Mucosa of rectum (tissue), 2 donors: ENCODE measurements at regions not wholly inside any gene's neighbourhood (a gene's known extent, or its start where the extent isn't known, plus 50 kb on each side); places are given as distances from the start of the nearest gene placed in this dataset.
"Not testable (repeated sequence)": the region's sequence is repeated elsewhere in the genome, so short reads cannot be mapped to it uniquely, and the experiment has no call there.

Source experiments
- H3K27ac ChIP-seq, 2 donors: one replicate each; pipeline ENCODE4 v1.7.0; 2013; ENCODE audit warnings: inconsistent platforms in 2 of 2, low read depth in 2 of 2, low read length in 2 of 2
- H3K27me3 ChIP-seq, 2 donors: one replicate each; pipeline ENCODE4 v1.7.0; 2013; ENCODE audit warnings: low read length in 2 of 2; ENCODE audit not compliant: control insufficient read depth in 2 of 2, insufficient read depth in 2 of 2
- H3K36me3 ChIP-seq, 2 donors: one replicate each; pipeline ENCODE4 v1.7.0; 2013; ENCODE audit warnings: low read length in 2 of 2; ENCODE audit not compliant: control insufficient read depth in 2 of 2, insufficient read depth in 2 of 2
- H3K4me1 ChIP-seq, 2 donors: one replicate each; pipeline ENCODE4 v1.7.0; 2013; ENCODE audit warnings: low read length in 2 of 2, mild to moderate bottlenecking in 1 of 2; ENCODE audit not compliant: control insufficient read depth in 2 of 2, insufficient read depth in 2 of 2
- H3K4me3 ChIP-seq, 2 donors: one replicate each; pipeline ENCODE4 v1.7.0; 2013; ENCODE audit warnings: low read length in 2 of 2
- H3K9ac ChIP-seq, 2 donors: one replicate each; pipeline ENCODE4 v1.7.0; 2013; ENCODE audit warnings: low read length in 2 of 2, low read depth in 1 of 2, mild to moderate bottlenecking in 1 of 2
- H3K9me3 ChIP-seq, 2 donors: one replicate each; pipeline ENCODE4 v1.7.0; 2013; ENCODE audit warnings: low read length in 2 of 2; ENCODE audit not compliant: control insufficient read depth in 2 of 2
- donor health status: healthy.
- donor health status: Normal muscosa, but diverticular disease.

DNA sequence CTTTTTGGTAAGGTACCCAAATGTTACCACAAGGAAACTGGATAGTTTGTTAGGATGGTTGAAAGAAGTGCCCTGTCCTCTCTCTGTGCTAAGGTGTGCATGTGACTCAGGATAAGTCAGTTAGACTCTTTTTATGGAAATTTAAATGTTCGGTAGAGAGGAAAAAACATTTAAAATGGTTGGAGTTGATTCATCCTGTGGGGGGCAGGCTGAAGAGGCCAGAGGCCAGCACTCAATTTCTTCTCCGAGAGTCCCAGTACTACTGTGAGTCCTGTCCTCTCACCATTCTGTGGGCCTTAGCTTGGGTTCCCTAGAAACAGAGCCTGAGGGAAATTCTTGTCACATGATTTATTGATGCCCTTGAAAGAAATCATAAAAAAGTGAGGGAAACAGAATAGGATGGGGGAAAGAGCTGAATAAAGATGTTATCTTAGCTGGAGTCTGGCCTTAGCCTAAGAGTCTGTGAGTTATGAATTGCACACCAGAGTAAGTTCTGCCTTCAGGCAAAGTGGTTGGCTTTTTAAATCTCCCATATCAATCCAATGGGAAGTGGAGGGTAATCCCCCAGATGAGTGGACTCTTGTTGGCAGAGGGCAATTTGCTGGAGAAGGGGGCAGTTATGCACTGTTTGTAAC is 106.5 kb upstream of the GALNT15 start:
- Histone ChIP-seq H3K36me3 (no peaks in the 10 kb centered on the region), H3K27ac (no peak overlapping the region)

DNA sequence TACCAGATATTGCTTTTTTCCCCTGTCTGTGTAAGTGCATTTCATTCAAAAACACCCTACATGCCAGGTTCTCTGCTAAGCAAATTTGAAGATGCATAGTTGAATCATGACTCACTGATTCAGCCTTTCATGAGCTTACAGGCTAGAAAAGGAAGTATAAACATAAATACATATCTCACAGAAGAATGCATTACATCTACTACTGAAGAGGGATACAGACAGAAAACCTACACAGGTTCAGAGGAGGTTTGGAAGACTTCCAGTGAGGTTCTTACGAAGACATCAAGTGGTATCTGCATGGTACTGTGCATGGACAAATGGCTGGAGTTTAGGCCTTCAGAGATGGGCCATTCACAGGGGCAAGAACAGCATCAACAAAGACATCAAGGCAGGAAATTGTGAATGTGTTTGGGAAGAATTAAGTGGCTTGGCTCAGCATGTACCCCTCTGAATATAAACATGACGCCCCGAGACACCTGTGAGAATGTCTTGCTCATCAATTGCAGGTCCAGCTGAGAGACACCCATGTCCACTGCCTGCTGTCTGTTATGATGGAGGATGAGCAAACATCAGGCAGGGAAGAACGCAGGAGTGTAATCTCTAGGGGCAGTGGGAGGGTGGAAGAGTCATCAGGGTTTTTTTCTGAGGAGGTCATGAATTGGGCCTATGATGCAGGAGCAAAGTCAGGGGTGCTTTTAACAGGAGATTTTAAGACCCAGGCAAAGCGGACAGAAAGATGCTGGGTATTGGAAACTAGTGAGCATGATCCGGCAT is 105.1 kb upstream of the GALNT15 start:
- Histone ChIP-seq H3K27ac (no peak overlapping the region), H3K27me3 (no peaks in the 10 kb centered on the region)

More for the DNA sequence above, 106.5 kb upstream of the GALNT15 start:
- H3K27me3 ChIP-seq, result no peaks in the 10 kb centered on the region
- no peak overlapping the region for H3K9ac ChIP-seq
- no peaks in the 10 kb centered on the region for H3K9me3 ChIP-seq
- H3K4me1 ChIP-seq, result no peaks in the 10 kb centered on the region
- H3K4me3 ChIP-seq, result no peak overlapping the region

DNA sequence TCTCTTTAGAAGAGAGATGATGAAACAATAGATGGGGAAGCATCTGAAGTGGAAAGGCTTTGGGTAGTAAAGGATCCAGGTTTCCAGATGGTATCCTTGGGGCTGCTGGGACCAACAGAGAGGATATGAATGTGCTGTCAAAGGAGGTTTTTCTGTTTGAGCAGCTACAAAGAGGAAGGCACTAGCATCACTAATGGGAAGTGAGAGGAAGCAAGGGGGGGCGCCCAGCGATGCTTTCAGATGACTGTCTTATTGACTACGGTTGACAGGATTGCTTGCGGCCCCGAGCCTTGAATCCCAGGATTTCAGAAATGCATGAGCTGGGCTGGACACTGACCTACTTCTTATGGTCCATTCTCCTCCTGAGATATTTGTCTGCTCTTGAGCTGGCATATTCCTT is 103.8 kb upstream of the GALNT15 start:
- no peak overlapping the region for H3K27ac ChIP-seq
- no peak overlapping the region for H3K4me3 ChIP-seq
- no peaks in the 10 kb centered on the region for H3K4me1 ChIP-seq
- no peak overlapping the region for H3K9ac ChIP-seq
- no peaks in the 10 kb centered on the region for H3K9me3 ChIP-seq
- H3K27me3 ChIP-seq, result no peaks in the 10 kb centered on the region
- H3K36me3 ChIP-seq, result no peaks in the 10 kb centered on the region

More for the DNA sequence above, 105.1 kb upstream of the GALNT15 start:
- no peak overlapping the region for H3K4me3 ChIP-seq
- no peaks in the 10 kb centered on the region for H3K9me3 ChIP-seq
- H3K4me1 ChIP-seq, result no peaks in the 10 kb centered on the region
- H3K36me3 ChIP-seq, result no peaks in the 10 kb centered on the region
- no peak overlapping the region for H3K9ac ChIP-seq

- no peak overlapping the region for H3K9ac ChIP-seq
- H3K27ac ChIP-seq, result no peak overlapping the region
- H3K4me3 ChIP-seq, result no peak overlapping the region
- no peaks in the 10 kb centered on the region for H3K36me3 ChIP-seq
- no peaks in the 10 kb centered on the region for H3K4me1 ChIP-seq
- H3K27me3 ChIP-seq, result no peaks in the 10 kb centered on the region
- no peaks in the 10 kb centered on the region for H3K9me3 ChIP-seq
Measured at GRCh38 chr3:16071206-16071605, 103.3 kb upstream of the GALNT15 start.

DNA sequence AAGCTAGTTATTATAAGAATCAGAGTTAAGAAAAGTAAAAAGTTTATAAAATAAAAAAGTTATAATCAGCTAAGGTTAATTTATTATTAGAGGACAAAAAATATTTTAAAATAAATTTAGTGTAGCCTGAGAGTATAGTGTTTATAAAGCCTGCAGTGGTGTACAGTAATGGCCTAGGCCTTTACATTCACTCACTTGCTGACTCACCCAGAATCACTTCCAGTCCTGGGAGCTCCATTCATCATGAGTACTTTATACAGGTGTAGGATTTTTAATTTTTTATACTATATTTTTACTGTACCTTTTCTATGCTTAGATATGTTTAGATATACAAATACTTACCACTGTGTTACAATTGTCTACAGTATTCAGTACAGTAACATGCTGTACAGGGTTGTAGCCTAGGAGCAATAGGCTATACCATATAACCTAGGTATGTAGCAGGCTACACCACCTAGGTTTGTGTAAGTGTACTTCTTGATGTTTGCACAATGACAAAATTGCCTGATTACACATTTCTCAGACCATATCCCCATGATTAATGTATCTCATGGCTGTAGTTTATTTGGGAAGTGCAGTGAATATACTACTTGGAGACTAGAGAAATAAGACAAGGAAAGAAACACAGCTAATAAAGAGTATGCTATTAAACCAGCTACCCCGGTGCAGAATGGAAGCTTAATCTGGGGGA is 101.9 kb upstream of the GALNT15 start:
- H3K4me3 ChIP-seq, result no peak overlapping the region
- no peaks in the 10 kb centered on the region for H3K9me3 ChIP-seq
- no peak overlapping the region for H3K27ac ChIP-seq
- no peaks in the 10 kb centered on the region for H3K4me1 ChIP-seq
- H3K9ac ChIP-seq, result no peak overlapping the region
- H3K36me3 ChIP-seq, result no peaks in the 10 kb centered on the region
- H3K27me3 ChIP-seq, result no peaks in the 10 kb centered on the region

DNA sequence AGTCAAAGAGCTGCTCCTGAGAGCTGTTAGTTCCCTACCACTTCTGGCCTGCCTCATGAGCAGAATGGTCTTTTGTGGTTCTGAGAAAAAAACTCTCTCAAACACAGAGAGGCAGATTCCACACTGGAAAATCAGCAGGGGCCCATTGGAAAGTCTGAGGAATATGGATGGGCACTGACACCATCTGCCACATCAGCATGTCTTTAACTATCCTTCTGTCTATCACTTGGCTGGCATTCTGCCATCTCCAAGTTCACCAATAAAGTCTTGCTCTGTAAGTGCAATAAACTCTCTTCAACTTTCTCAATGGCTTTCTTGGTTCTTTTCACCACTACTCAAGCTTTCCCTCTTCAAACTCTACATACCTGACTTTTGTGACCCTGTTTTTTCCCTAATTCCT is 101.3 kb upstream of the GALNT15 start:
- no peaks in the 10 kb centered on the region for H3K27me3 ChIP-seq
- no peak overlapping the region for H3K9ac ChIP-seq
- H3K27ac ChIP-seq, result no peak overlapping the region
- no peaks in the 10 kb centered on the region for H3K4me1 ChIP-seq
- no peak overlapping the region for H3K4me3 ChIP-seq
- H3K36me3 ChIP-seq, result no peaks in the 10 kb centered on the region
- H3K9me3 ChIP-seq, result no peaks in the 10 kb centered on the region

- H3K27me3 ChIP-seq, H3K27ac ChIP-seq, H3K4me3 ChIP-seq, H3K36me3 ChIP-seq, H3K4me1 ChIP-seq, H3K9ac ChIP-seq, H3K9me3 ChIP-seq: not testable (repeated sequence)
Measured at GRCh38 chr3:16073990-16074671, 100.3 kb upstream of the GALNT15 start.

DNA sequence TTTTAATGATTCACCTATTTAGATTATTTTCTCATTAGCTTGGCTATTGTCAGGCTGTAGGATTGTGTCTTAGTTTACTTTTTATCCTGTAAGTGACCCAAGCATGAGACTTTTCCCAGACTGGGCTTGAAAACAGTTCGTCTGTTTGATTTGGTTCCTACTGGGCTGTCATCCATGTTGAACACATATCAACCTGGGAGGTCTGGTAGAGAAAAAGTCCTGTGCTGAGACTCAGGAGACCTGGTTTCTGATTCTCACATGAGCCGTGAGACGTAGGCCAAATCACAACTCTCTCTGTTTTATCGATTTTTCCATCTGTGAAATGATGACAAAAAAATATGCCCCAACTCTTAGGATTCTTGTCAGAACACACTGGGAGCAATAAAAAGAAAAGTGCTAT is 98.8 kb upstream of the GALNT15 start:
- no peaks in the 10 kb centered on the region for H3K4me1 ChIP-seq

GRCh38 chr3:16076564-16076963 is 97.9 kb upstream of the GALNT15 start:
- H3K27ac ChIP-seq, result no peak overlapping the region
- no peak overlapping the region for H3K4me3 ChIP-seq
- no peaks in the 10 kb centered on the region for H3K36me3 ChIP-seq
- no peak overlapping the region for H3K9ac ChIP-seq
- peaks cover 0 to 3% of the 10 kb centered on the region in 2 donors for H3K4me1 ChIP-seq
- peaks cover 0 to 3% of the 10 kb centered on the region in 2 donors for H3K9me3 ChIP-seq
- H3K27me3 ChIP-seq, result no peaks in the 10 kb centered on the region

More for the DNA sequence above, 98.8 kb upstream of the GALNT15 start:
- Histone ChIP-seq H3K9me3 (no peaks in the 10 kb centered on the region), H3K27me3 (no peaks in the 10 kb centered on the region), H3K4me3 (no peak overlapping the region), H3K9ac (no peak overlapping the region), H3K27ac (no peak overlapping the region), H3K36me3 (no peaks in the 10 kb centered on the region)

GRCh38 chr3:16077146-16077545 is 97.3 kb upstream of the GALNT15 start:
- not testable (repeated sequence) for H3K27ac ChIP-seq, H3K9me3 ChIP-seq, H3K4me3 ChIP-seq, H3K9ac ChIP-seq, H3K27me3 ChIP-seq, H3K4me1 ChIP-seq, H3K36me3 ChIP-seq
